ENCODE measurements at regions not wholly inside any gene's neighbourhood (a gene's known extent, or its start where the extent isn't known, plus 50 kb on each side); places are given as distances from the start of the nearest gene placed in this dataset.

GRCh38 chr18:71630696-71631095 lies 913.4 kb downstream of the CBLN2 start:
- no peak overlapping the region for H3K4me3 ChIP-seq
- H3K9me3 ChIP-seq (replicated peaks): no peaks in the 10 kb centered on the region
- no peaks in the 10 kb centered on the region for H3K4me1 ChIP-seq (replicated peaks)
- no peaks in the 10 kb centered on the region for H3K27me3 ChIP-seq (replicated peaks)
- DNase-seq (ENCODE audit: low read depth in 1 of 2, low spot score in 2 of 2): no peak
- no peaks in the 10 kb centered on the region for H3K36me3 ChIP-seq
- no peak overlapping the region for H3K27ac ChIP-seq

GRCh38 chr18:71625556-71626090 lies 918.5 kb downstream of the CBLN2 start:
- no peaks in the 10 kb centered on the region for H3K27me3 ChIP-seq (replicated peaks)
- H3K4me1 ChIP-seq (replicated peaks): no peaks in the 10 kb centered on the region
- no peaks in the 10 kb centered on the region for H3K9me3 ChIP-seq (replicated peaks)
- no peaks in the 10 kb centered on the region for H3K36me3 ChIP-seq
- H3K4me3 ChIP-seq: no peak overlapping the region
- DNase-seq (ENCODE audit: low read depth in 1 of 2, low spot score in 2 of 2): no peak
- no peak overlapping the region for H3K27ac ChIP-seq

GRCh38 chr18:71598374-71598773 lies 945.8 kb downstream of the CBLN2 start:
- H3K4me3 ChIP-seq: no peak overlapping the region
- no peaks in the 10 kb centered on the region for H3K4me1 ChIP-seq (replicated peaks)
- no peak overlapping the region for H3K27ac ChIP-seq
- no peaks in the 10 kb centered on the region for H3K27me3 ChIP-seq (replicated peaks)
- H3K9me3 ChIP-seq (replicated peaks): no peaks in the 10 kb centered on the region
- no peaks in the 10 kb centered on the region for H3K36me3 ChIP-seq
- no peak for DNase-seq (ENCODE audit: low read depth in 1 of 2, low spot score in 2 of 2)

GRCh38 chr18:71597219-71597618 lies 946.9 kb downstream of the CBLN2 start:
- H3K27ac ChIP-seq: no peak overlapping the region
- no peak for DNase-seq (ENCODE audit: low read depth in 1 of 2, low spot score in 2 of 2)
- no peak overlapping the region for H3K4me3 ChIP-seq

GRCh38 chr18:71583252-71583651 lies 960.9 kb downstream of the CBLN2 start:
- Histone ChIP-seq H3K36me3 (no peaks in the 10 kb centered on the region), H3K4me3 (no peak overlapping the region), H3K27me3 (replicated peaks) (no peaks in the 10 kb centered on the region), H3K27ac (no peak overlapping the region), H3K4me1 (replicated peaks) (no peaks in the 10 kb centered on the region), H3K9me3 (replicated peaks) (no peaks in the 10 kb centered on the region)
- no peak for DNase-seq (ENCODE audit: low read depth in 1 of 2, low spot score in 2 of 2)

More at GRCh38 chr18:71597219-71597618, 946.9 kb downstream of the CBLN2 start:
- no peaks in the 10 kb centered on the region for H3K4me1 ChIP-seq (replicated peaks)
- no peaks in the 10 kb centered on the region for H3K36me3 ChIP-seq
- no peaks in the 10 kb centered on the region for H3K27me3 ChIP-seq (replicated peaks)
- no peaks in the 10 kb centered on the region for H3K9me3 ChIP-seq (replicated peaks)

- no peak overlapping the region for H3K27ac ChIP-seq
- H3K36me3 ChIP-seq: no peaks in the 10 kb centered on the region
- no peaks in the 10 kb centered on the region for H3K9me3 ChIP-seq (replicated peaks)
- H3K4me3 ChIP-seq: no peak overlapping the region
- H3K4me1 ChIP-seq (replicated peaks): no peaks in the 10 kb centered on the region
- no peaks in the 10 kb centered on the region for H3K27me3 ChIP-seq (replicated peaks)
- DNase-seq (ENCODE audit: low read depth in 1 of 2, low spot score in 2 of 2): no peak
Observed at GRCh38 chr18:71554686-71555085, 989.5 kb downstream of the CBLN2 start.

GRCh38 chr18:71541643-71542042 lies 1002.5 kb downstream of the CBLN2 start:
- Histone ChIP-seq H3K4me3 (no peak overlapping the region), H3K36me3 (no peaks in the 10 kb centered on the region), H3K4me1 (replicated peaks) (no peaks in the 10 kb centered on the region), H3K27me3 (replicated peaks) (no peaks in the 10 kb centered on the region), H3K9me3 (replicated peaks) (0 out of 2 replicates have a peak, but pooled peaks cover 4% of the 10 kb centered on the region), H3K27ac (no peak overlapping the region)
- DNase-seq (ENCODE audit: low read depth in 1 of 2, low spot score in 2 of 2): no peak

- Histone ChIP-seq H3K4me3 (no peak overlapping the region), H3K27ac (no peak overlapping the region), H3K27me3 (replicated peaks) (no peaks in the 10 kb centered on the region), H3K36me3 (no peaks in the 10 kb centered on the region), H3K9me3 (replicated peaks) (no peaks in the 10 kb centered on the region), H3K4me1 (replicated peaks) (no peaks in the 10 kb centered on the region)
- no peak for DNase-seq (ENCODE audit: low read depth in 1 of 2, low spot score in 2 of 2)
Observed at GRCh38 chr18:71529703-71530303, 1014.3 kb downstream of the CBLN2 start.

- no peaks in the 10 kb centered on the region for H3K4me1 ChIP-seq (replicated peaks)
- H3K9me3 ChIP-seq (replicated peaks): no peaks in the 10 kb centered on the region
- H3K36me3 ChIP-seq: no peaks in the 10 kb centered on the region
- H3K4me3 ChIP-seq: no peak overlapping the region
- no peaks in the 10 kb centered on the region for H3K27me3 ChIP-seq (replicated peaks)
- H3K27ac ChIP-seq: no peak overlapping the region
- DNase-seq (ENCODE audit: low read depth in 1 of 2, low spot score in 2 of 2): no peak
Observed at GRCh38 chr18:71523483-71524435, 1020.4 kb downstream of the CBLN2 start.

GRCh38 chr18:71505526-71505925 lies 1038.6 kb downstream of the CBLN2 start:
- Histone ChIP-seq H3K27ac (no peak overlapping the region), H3K9me3 (replicated peaks) (0 out of 2 replicates have a peak, but pooled peaks cover 6% of the 10 kb centered on the region), H3K4me3 (no peak overlapping the region), H3K4me1 (replicated peaks) (no peaks in the 10 kb centered on the region), H3K36me3 (no peaks in the 10 kb centered on the region), H3K27me3 (replicated peaks) (no peaks in the 10 kb centered on the region)
- no peak for DNase-seq (ENCODE audit: low read depth in 1 of 2, low spot score in 2 of 2)

GRCh38 chr18:71503222-71503621 lies 1040.9 kb downstream of the CBLN2 start:
- Histone ChIP-seq H3K4me1 (replicated peaks) (no peaks in the 10 kb centered on the region), H3K9me3 (replicated peaks) (0 out of 2 replicates have a peak, but pooled peaks cover 2% of the 10 kb centered on the region), H3K27me3 (replicated peaks) (no peaks in the 10 kb centered on the region), H3K4me3 (no peak overlapping the region), H3K27ac (no peak overlapping the region), H3K36me3 (no peaks in the 10 kb centered on the region)
- DNase-seq (ENCODE audit: low read depth in 1 of 2, low spot score in 2 of 2): no peak

- Histone ChIP-seq H3K9me3 (replicated peaks) (0 out of 2 replicates have a peak, but pooled peaks cover 3% of the 10 kb centered on the region), H3K36me3 (no peaks in the 10 kb centered on the region), H3K4me1 (replicated peaks) (no peaks in the 10 kb centered on the region), H3K4me3 (no peak overlapping the region), H3K27me3 (replicated peaks) (no peaks in the 10 kb centered on the region), H3K27ac (no peak overlapping the region)
- no peak for DNase-seq (ENCODE audit: low read depth in 1 of 2, low spot score in 2 of 2)
Observed at GRCh38 chr18:71485611-71486010, 1058.5 kb downstream of the CBLN2 start.

GRCh38 chr18:71471963-71472725 lies 1072.0 kb downstream of the CBLN2 start:
- Histone ChIP-seq H3K9me3 (replicated peaks) (peaks cover 5% of the 10 kb centered on the region; the same call in 1 of the 2 replicates), H3K36me3 (no peaks in the 10 kb centered on the region), H3K27me3 (replicated peaks) (no peaks in the 10 kb centered on the region), H3K4me3 (no peak overlapping the region), H3K27ac (no peak overlapping the region), H3K4me1 (replicated peaks) (no peaks in the 10 kb centered on the region)
- DNase-seq (ENCODE audit: low read depth in 1 of 2, low spot score in 2 of 2): no peak
